Neural cell (in vitro differentiated cells): ENCODE measurements at regions not wholly inside any gene's neighbourhood (a gene's known extent, or its start where the extent isn't known, plus 50 kb on each side); places are given as distances from the start of the nearest gene placed in this dataset.

Experiments
- H2AFZ ChIP-seq: fragments of 200-600, 300-800 bp; sonication (generic), shearing (Covaris generic); 2 replicates; pipeline ENCODE4 v1.6.0; 2014; ENCODE audit warnings: low read depth, mild to moderate bottlenecking, antibody characterized with exemption, low read length, moderate library complexity
- H3F3A ChIP-seq: fragments of 200-600 bp; shearing (Covaris generic); 2 replicates; pipeline ENCODE4 v1.6.1; 2016; ENCODE audit warnings: mild to moderate bottlenecking, moderate library complexity, mixed read lengths, antibody characterized with exemption, low read length; ENCODE audit not compliant: insufficient read depth, poor library complexity, severe bottlenecking
- H3K27ac ChIP-seq: fragments of 200-600, 300-800 bp; sonication (generic), shearing (Covaris generic); 2 replicates; pipeline ENCODE4 v1.5.1; 2014; ENCODE audit warnings: mild to moderate bottlenecking, low read length, moderate library complexity
- H3K27me3 ChIP-seq: fragments of 300-800, 200-600 bp; sonication (generic), shearing (Covaris generic); 2 replicates; pipeline ENCODE4 v1.6.0; 2014; ENCODE audit warnings: mild to moderate bottlenecking, low read depth, low read length, moderate library complexity; ENCODE audit not compliant: insufficient read depth
- H3K36me3 ChIP-seq: fragments of 300-800, 200-600 bp; sonication (generic), shearing (Covaris generic); 2 replicates; pipeline ENCODE4 v1.5.1; 2014; ENCODE audit warnings: mild to moderate bottlenecking, antibody characterized with exemption, low read length, moderate library complexity; ENCODE audit not compliant: insufficient read depth
- H3K4me2 ChIP-seq: fragments of 300-800, 200-600 bp; sonication (generic), shearing (Covaris generic); 2 replicates; pipeline ENCODE4 v1.6.0; 2014; ENCODE audit warnings: mild to moderate bottlenecking, low read length
- H3K4me3 ChIP-seq: fragments of 300-800, 200-600 bp; sonication (generic), shearing (Covaris generic); 2 replicates; pipeline ENCODE4 v1.5.1; 2014; ENCODE audit warnings: mild to moderate bottlenecking, low read length, moderate library complexity
- H3K79me2 ChIP-seq: fragments of 200-600 bp; shearing (Covaris generic); replicated peaks from 2 replicates; pipeline ENCODE4 v1.6.0; 2014; ENCODE audit warnings: mild to moderate bottlenecking, low read length, moderate library complexity; ENCODE audit not compliant: insufficient read depth
- H3K9ac ChIP-seq: fragments of 300-800, 200-600 bp; sonication (generic), shearing (Covaris generic); 2 replicates; pipeline ENCODE4 v1.6.1; 2016; ENCODE audit warnings: mild to moderate bottlenecking, low read length, mixed read lengths
- H3K9me2 ChIP-seq: fragments of 200-600 bp; shearing (Covaris generic); 2 replicates; pipeline ENCODE4 v1.6.1; 2016; ENCODE audit warnings: mild to moderate bottlenecking, low read length, mixed read lengths; ENCODE audit not compliant: insufficient read depth
- H3K9me3 ChIP-seq: fragments of 200-600, 300-800 bp; sonication (generic), shearing (Covaris generic); 2 replicates; pipeline ENCODE4 v1.6.1; 2016; ENCODE audit warnings: mild to moderate bottlenecking, mixed run types, low read length, moderate library complexity, mixed read lengths
- H4K20me1 ChIP-seq: fragments of 200-600 bp; shearing (Covaris generic); 2 replicates; pipeline ENCODE4 v1.6.1; 2016; ENCODE audit warnings: mild to moderate bottlenecking, mixed run types; ENCODE audit not compliant: insufficient read depth
- CTCF ChIP-seq: fragments of 450-650 bp; IDR thresholded peaks from 2 replicates; pipeline ENCODE4 v1.5.1; 2014; ENCODE audit warnings: antibody characterized with exemption, mild to moderate bottlenecking, moderate library complexity; ENCODE audit not compliant: poor library complexity, severe bottlenecking
- EP300 ChIP-seq: fragments of 450-650 bp; conservative IDR thresholded peaks from 2 replicates; pipeline ENCODE4 v1.6.1; 2014; ENCODE audit warnings: antibody characterized with exemption, mild to moderate bottlenecking, moderate library complexity; ENCODE audit not compliant: poor library complexity, severe bottlenecking
- EZH2 ChIP-seq: fragments of 200-600, 300-800 bp; shearing (Covaris generic), sonication (generic); IDR thresholded peaks from 2 replicates; pipeline ENCODE4 v1.6.1; 2014; ENCODE audit warnings: antibody characterized with exemption, low read length, borderline replicate concordance, mild to moderate bottlenecking; ENCODE audit not compliant: insufficient read depth, poor library complexity, severe bottlenecking
- MXI1 ChIP-seq: fragments of 450-650 bp; conservative IDR thresholded peaks from 2 replicates; pipeline ENCODE4 v1.6.1; 2014; ENCODE audit warnings: antibody characterized with exemption, mild to moderate bottlenecking; ENCODE audit not compliant: poor library complexity, severe bottlenecking
- POLR2AphosphoS5 ChIP-seq: IDR thresholded peaks from 2 replicates; pipeline ENCODE4 v1.6.1; 2012
- RAD21 ChIP-seq: fragments of 450-650 bp; conservative IDR thresholded peaks from 2 replicates; pipeline ENCODE4 v1.6.1; 2014; ENCODE audit warnings: antibody characterized with exemption, mild to moderate bottlenecking, moderate library complexity
- SMC3 ChIP-seq: fragments of 450-650 bp; conservative IDR thresholded peaks from 2 replicates; pipeline ENCODE4 v1.6.1; 2014; ENCODE audit warnings: antibody characterized with exemption, mild to moderate bottlenecking, moderate library complexity; ENCODE audit not compliant: poor library complexity
- TAF1 ChIP-seq: IDR thresholded peaks from 2 replicates; pipeline ENCODE4 v1.6.1; 2012; ENCODE audit warnings: low read depth
- TF ChIP-seq, protein P1 (sequence below): IDR thresholded peaks from 2 replicates; pipeline ENCODE4 v1.6.1; 2012; ENCODE audit warnings: borderline replicate concordance

GRCh38 chr11:44451706-44452105, 113.8 kb upstream of the CD82 start:
- no peaks in the 10 kb centered on the region for H3K9me3 ChIP-seq
- no peak overlapping the region for H3K4me3 ChIP-seq
- H3K4me2 ChIP-seq: no peak overlapping the region
- no peak overlapping the region for H3K9ac ChIP-seq
- H3K36me3 ChIP-seq: no peaks in the 10 kb centered on the region
- H3F3A ChIP-seq: no peaks in the 10 kb centered on the region
- no peaks in the 10 kb centered on the region for H3K79me2 ChIP-seq
- H2AFZ ChIP-seq: no peak overlapping the region
- H3K27ac ChIP-seq: no peak overlapping the region
- no peaks in the 10 kb centered on the region for H3K27me3 ChIP-seq
- H4K20me1 ChIP-seq: no peaks in the 10 kb centered on the region
- no peaks in the 10 kb centered on the region for H3K9me2 ChIP-seq
- TF ChIP-seq EP300 (no peak), TAF1 (no peak), CTCF (no peak), RAD21 (no peak), SMC3 (no peak), POLR2AphosphoS5 (no peak), MXI1 (no peak), EZH2 (no peak)
- TF ChIP-seq, protein P1, sequence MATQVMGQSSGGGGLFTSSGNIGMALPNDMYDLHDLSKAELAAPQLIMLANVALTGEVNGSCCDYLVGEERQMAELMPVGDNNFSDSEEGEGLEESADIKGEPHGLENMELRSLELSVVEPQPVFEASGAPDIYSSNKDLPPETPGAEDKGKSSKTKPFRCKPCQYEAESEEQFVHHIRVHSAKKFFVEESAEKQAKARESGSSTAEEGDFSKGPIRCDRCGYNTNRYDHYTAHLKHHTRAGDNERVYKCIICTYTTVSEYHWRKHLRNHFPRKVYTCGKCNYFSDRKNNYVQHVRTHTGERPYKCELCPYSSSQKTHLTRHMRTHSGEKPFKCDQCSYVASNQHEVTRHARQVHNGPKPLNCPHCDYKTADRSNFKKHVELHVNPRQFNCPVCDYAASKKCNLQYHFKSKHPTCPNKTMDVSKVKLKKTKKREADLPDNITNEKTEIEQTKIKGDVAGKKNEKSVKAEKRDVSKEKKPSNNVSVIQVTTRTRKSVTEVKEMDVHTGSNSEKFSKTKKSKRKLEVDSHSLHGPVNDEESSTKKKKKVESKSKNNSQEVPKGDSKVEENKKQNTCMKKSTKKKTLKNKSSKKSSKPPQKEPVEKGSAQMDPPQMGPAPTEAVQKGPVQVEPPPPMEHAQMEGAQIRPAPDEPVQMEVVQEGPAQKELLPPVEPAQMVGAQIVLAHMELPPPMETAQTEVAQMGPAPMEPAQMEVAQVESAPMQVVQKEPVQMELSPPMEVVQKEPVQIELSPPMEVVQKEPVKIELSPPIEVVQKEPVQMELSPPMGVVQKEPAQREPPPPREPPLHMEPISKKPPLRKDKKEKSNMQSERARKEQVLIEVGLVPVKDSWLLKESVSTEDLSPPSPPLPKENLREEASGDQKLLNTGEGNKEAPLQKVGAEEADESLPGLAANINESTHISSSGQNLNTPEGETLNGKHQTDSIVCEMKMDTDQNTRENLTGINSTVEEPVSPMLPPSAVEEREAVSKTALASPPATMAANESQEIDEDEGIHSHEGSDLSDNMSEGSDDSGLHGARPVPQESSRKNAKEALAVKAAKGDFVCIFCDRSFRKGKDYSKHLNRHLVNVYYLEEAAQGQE: no peak

GRCh38 chr11:44452827-44453572, 112.5 kb upstream of the CD82 start:
- no peaks in the 10 kb centered on the region for H3K79me2 ChIP-seq
- H2AFZ ChIP-seq: no peak overlapping the region
- H3K9me2 ChIP-seq: no peaks in the 10 kb centered on the region
- no peaks in the 10 kb centered on the region for H3K9me3 ChIP-seq
- TF ChIP-seq SMC3 (no peak), RAD21 (no peak), EZH2 (no peak), MXI1 (no peak), CTCF (no peak), POLR2AphosphoS5 (no peak), TAF1 (no peak), EP300 (no peak)
- TF ChIP-seq, protein P1: no peak
- H4K20me1 ChIP-seq: no peaks in the 10 kb centered on the region
- H3K4me2 ChIP-seq: no peak overlapping the region
- no peak overlapping the region for H3K27ac ChIP-seq
- no peaks in the 10 kb centered on the region for H3K27me3 ChIP-seq
- H3K36me3 ChIP-seq: no peaks in the 10 kb centered on the region
- H3K9ac ChIP-seq: no peak overlapping the region
- H3K4me3 ChIP-seq: no peak overlapping the region
- H3F3A ChIP-seq: no peaks in the 10 kb centered on the region
